OCI-LY3 (cell line): ENCODE measurements at regions not wholly inside any gene's neighbourhood (a gene's known extent, or its start where the extent isn't known, plus 50 kb on each side); places are given as distances from the start of the nearest gene placed in this dataset.

Experiments
- H2AFZ ChIP-seq: fragments of 200-600, 300-600 bp; shearing (Covaris generic); 2 replicates; pipeline ENCODE4 v1.6.0; 2014; ENCODE audit warnings: antibody characterized with exemption, low read depth, low read length
- H3K27ac ChIP-seq: fragments of 200-600, 300-600 bp; sonication (generic); 2 replicates; pipeline ENCODE4 v1.5.1; 2014; ENCODE audit warnings: mild to moderate bottlenecking, low read length, moderate library complexity, mixed read lengths
- H3K27me3 ChIP-seq: fragments of 200-600, 300-600 bp; sonication (generic); 2 replicates; pipeline ENCODE4 v1.6.1; 2014; ENCODE audit warnings: low read depth, low read length, mixed read lengths
- H3K36me3 ChIP-seq: fragments of 200-600, 300-600 bp; sonication (generic); replicated peaks from 2 replicates; pipeline ENCODE3; 2014; ENCODE audit warnings: low read depth, low read length, mixed read lengths
- H3K4me1 ChIP-seq: fragments of 300-600, 200-600 bp; sonication (generic); 2 replicates; pipeline ENCODE4 v1.6.1; 2014; ENCODE audit warnings: low read length, mixed read lengths
- H3K4me2 ChIP-seq: fragments of 200-600, 300-600 bp; sonication (generic); 2 replicates; pipeline ENCODE4 v1.6.1; 2014; ENCODE audit warnings: low read length, mixed read lengths
- H3K4me3 ChIP-seq: fragments of 300-600, 200-600 bp; sonication (generic); 2 replicates; pipeline ENCODE4 v1.5.1; 2014; ENCODE audit warnings: antibody characterized with exemption, mild to moderate bottlenecking, low read length, moderate library complexity
- H3K79me2 ChIP-seq: fragments of 300-600, 200-600 bp; shearing (Covaris generic); 2 replicates; pipeline ENCODE4 v1.6.1; 2014; ENCODE audit warnings: mild to moderate bottlenecking, low read length, mixed read lengths
- H3K9ac ChIP-seq: fragments of 300-600, 200-600 bp; shearing (Covaris generic); 2 replicates; pipeline ENCODE4 v1.6.0; 2014; ENCODE audit warnings: mild to moderate bottlenecking, low read length, moderate library complexity
- H3K9me3 ChIP-seq: fragments of 200-600, 300-600 bp; shearing (Covaris generic); 2 replicates; pipeline ENCODE4 v1.6.1; 2014; ENCODE audit warnings: low read length, mixed read lengths; ENCODE audit not compliant: insufficient read depth
- H4K20me1 ChIP-seq: fragments of 200-600, 300-600 bp; sonication (generic); 2 replicates; pipeline ENCODE4 v1.6.1; 2016; ENCODE audit warnings: low read length, mixed read lengths; ENCODE audit not compliant: insufficient read depth
- EZH2phosphoT487 ChIP-seq: fragments of 200-600 bp; shearing (Covaris generic); IDR thresholded peaks from 2 replicates; pipeline ENCODE4 v1.6.1; 2018; ENCODE audit warnings: antibody characterized with exemption, mixed run types, low read depth
- TF ChIP-seq, protein P1 (sequence below): fragments of 200-600, 300-600 bp; sonication (generic); IDR thresholded peaks from 2 replicates; pipeline ENCODE4 v1.5.1; 2014; ENCODE audit warnings: antibody characterized with exemption, low read length, low read depth

DNA sequence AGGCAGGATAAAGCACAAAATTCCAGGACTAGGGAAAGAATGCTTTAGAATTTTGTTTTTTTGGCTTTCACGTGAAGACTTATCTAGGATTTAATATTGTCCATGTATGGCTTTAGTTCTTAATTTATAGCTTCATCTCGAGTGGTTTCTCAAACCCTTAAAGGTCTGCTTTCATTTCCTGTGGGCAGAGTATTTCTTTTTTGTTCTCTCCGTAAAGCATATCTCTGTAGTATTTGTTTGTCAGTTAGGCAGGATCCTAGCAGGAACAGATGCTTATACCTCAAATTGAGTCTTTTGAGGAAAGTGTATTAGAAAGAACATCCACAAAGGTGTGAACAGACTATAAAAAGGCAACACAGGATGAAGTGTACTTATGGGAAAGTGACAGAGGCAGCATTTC, 697.1 kb upstream of the SEL1L start:
- Histone ChIP-seq H3K27ac (no peak overlapping the region), H3K36me3 (no peaks in the 10 kb centered on the region), H3K9ac (no peak overlapping the region), H3K27me3 (no peaks in the 10 kb centered on the region), H3K4me3 (no peak overlapping the region), H2AFZ (no peak overlapping the region), H3K9me3 (no peaks in the 10 kb centered on the region), H4K20me1 (no peaks in the 10 kb centered on the region), H3K4me2 (no peak overlapping the region), H3K4me1 (no peaks in the 10 kb centered on the region), H3K79me2 (no peaks in the 10 kb centered on the region)
- TF ChIP-seq EZH2phosphoT487, result no peak
- TF ChIP-seq, protein P1, sequence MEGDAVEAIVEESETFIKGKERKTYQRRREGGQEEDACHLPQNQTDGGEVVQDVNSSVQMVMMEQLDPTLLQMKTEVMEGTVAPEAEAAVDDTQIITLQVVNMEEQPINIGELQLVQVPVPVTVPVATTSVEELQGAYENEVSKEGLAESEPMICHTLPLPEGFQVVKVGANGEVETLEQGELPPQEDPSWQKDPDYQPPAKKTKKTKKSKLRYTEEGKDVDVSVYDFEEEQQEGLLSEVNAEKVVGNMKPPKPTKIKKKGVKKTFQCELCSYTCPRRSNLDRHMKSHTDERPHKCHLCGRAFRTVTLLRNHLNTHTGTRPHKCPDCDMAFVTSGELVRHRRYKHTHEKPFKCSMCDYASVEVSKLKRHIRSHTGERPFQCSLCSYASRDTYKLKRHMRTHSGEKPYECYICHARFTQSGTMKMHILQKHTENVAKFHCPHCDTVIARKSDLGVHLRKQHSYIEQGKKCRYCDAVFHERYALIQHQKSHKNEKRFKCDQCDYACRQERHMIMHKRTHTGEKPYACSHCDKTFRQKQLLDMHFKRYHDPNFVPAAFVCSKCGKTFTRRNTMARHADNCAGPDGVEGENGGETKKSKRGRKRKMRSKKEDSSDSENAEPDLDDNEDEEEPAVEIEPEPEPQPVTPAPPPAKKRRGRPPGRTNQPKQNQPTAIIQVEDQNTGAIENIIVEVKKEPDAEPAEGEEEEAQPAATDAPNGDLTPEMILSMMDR, result no peak

DNA sequence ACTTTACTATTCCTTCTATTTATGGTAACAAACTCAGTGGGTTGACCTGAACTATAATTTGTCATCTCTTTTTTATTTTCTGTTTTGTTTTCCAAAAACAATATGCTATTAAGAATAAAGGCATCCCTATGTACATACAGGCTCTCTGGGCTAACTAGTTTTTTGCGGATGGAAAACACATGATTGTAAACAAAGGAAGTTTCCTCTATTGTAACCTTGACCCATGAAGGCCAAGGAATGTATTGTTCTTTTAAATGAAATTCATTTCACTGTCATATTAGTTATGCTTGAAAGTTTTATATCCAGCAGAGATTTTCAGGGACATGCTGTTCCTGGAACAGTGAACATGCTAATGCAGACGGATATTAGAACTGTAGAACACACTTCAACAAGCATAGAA, 705.0 kb upstream of the SEL1L start:
- no peaks in the 10 kb centered on the region for H3K9me3 ChIP-seq
- H3K27ac ChIP-seq, result no peak overlapping the region
- no peaks in the 10 kb centered on the region for H3K36me3 ChIP-seq
- no peak overlapping the region for H3K4me3 ChIP-seq
- TF ChIP-seq, protein P1, result no peak
- TF ChIP-seq EZH2phosphoT487, result no peak
- no peaks in the 10 kb centered on the region for H4K20me1 ChIP-seq
- no peak overlapping the region for H3K4me2 ChIP-seq
- H3K4me1 ChIP-seq, result no peaks in the 10 kb centered on the region
- H3K79me2 ChIP-seq, result no peaks in the 10 kb centered on the region
- H3K27me3 ChIP-seq, result no peaks in the 10 kb centered on the region
- H3K9ac ChIP-seq, result no peak overlapping the region
- H2AFZ ChIP-seq, result no peak overlapping the region

DNA sequence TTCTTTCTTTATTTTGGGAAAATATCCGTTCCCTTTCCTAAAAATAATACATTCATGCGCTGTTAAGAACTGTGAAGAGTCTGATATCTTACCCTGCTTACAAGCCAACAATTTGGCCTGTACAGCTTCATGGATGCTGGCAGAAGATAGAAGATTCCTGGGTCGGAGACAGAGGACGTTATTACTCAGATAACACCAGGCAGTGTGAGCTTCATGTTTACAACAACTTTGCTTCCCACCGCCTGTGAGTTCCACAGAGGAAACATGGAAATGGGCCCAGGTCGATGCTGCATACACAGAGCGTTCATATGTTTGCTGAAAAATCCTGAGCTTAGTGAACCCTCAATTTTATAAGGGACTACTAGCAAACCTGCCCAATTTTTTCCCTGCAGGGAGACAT, 705.6 kb upstream of the SEL1L start:
- Histone ChIP-seq H3K4me3 (no peak overlapping the region), H2AFZ (no peak overlapping the region), H4K20me1 (no peaks in the 10 kb centered on the region), H3K4me1 (no peaks in the 10 kb centered on the region), H3K9ac (no peak overlapping the region), H3K79me2 (no peaks in the 10 kb centered on the region), H3K27me3 (no peaks in the 10 kb centered on the region), H3K9me3 (no peaks in the 10 kb centered on the region), H3K27ac (no peak overlapping the region), H3K4me2 (no peak overlapping the region), H3K36me3 (no peaks in the 10 kb centered on the region)
- TF ChIP-seq, protein P1, result no peak
- TF ChIP-seq EZH2phosphoT487, result no peak

DNA sequence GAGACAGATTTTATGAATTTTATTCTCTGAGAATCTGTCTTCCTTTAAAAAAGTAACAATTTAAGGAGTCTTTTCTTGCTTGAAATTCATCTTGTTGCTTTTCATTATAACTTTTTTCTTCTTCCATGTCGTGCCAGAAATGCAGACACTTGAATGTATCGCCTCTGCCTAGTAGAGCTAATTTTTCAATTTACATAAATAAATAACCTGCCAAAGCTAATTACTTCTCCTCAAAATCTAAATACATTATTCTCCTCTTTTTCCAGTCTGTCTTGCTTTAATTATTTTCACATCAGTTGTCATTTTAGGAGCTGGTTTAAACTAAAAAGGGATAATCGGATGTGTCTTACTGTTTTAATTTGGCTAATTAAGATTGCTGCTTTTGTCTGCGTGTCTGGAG, 711.1 kb upstream of the SEL1L start:
- Histone ChIP-seq H2AFZ (no peak overlapping the region), H3K4me2 (no peak overlapping the region), H3K27me3 (no peaks in the 10 kb centered on the region), H3K9ac (no peak overlapping the region), H3K36me3 (no peaks in the 10 kb centered on the region), H3K27ac (no peak overlapping the region), H3K9me3 (no peaks in the 10 kb centered on the region), H4K20me1 (no peaks in the 10 kb centered on the region), H3K4me1 (no peaks in the 10 kb centered on the region), H3K4me3 (no peak overlapping the region), H3K79me2 (no peaks in the 10 kb centered on the region)
- TF ChIP-seq EZH2phosphoT487, result no peak
- TF ChIP-seq, protein P1, result no peak
